RKO (cell line): ENCODE measurements at regions not wholly inside any gene's neighbourhood (a gene's known extent, or its start where the extent isn't known, plus 50 kb on each side); places are given as distances from the start of the nearest gene placed in this dataset.

Experiments used
- DNase-seq: peaks from one replicate; pipeline ENCODE4 v3.0.0-alpha.2; 2016; ENCODE audit warnings: low spot score

GRCh38 chr10:88130912-88131311 is 267.5 kb downstream of the PTEN start:
- DNase-seq = no peak

GRCh38 chr10:88131511-88132139 is 268.2 kb downstream of the PTEN start:
- no peak for DNase-seq

- DNase-seq = no peak
These were observed 273.3 kb downstream of the PTEN start for GRCh38 chr10:88136712-88137111.

- no peak for DNase-seq
These were observed 275.0 kb downstream of the PTEN start for GRCh38 chr10:88138319-88138848.

- no peak for DNase-seq
These were observed 283.8 kb downstream of the PTEN start for GRCh38 chr10:88147000-88147798.

GRCh38 chr10:88149906-88150305 is 286.5 kb downstream of the PTEN start:
- DNase-seq = no peak

GRCh38 chr10:88150339-88150738 is 286.9 kb downstream of the PTEN start:
- DNase-seq = peak; percentile 35

- DNase-seq = peak; percentile 95
These were observed 289.3 kb downstream of the PTEN start for GRCh38 chr10:88152728-88153133.

- no peak for DNase-seq
These were observed 291.3 kb downstream of the PTEN start for GRCh38 chr10:88154596-88155250.

- DNase-seq = no peak
These were observed 292.9 kb downstream of the PTEN start for GRCh38 chr10:88156341-88156740.

- DNase-seq = peak; percentile 86
These were observed 294.6 kb downstream of the PTEN start for GRCh38 chr10:88157981-88158465.

GRCh38 chr10:88158526-88159122 is 295.2 kb downstream of the PTEN start:
- no peak for DNase-seq

- DNase-seq = no peak
These were observed 295.9 kb downstream of the PTEN start for GRCh38 chr10:88159127-88159829.

- DNase-seq = no peak
These were observed 297.6 kb downstream of the PTEN start for GRCh38 chr10:88161070-88161469.

GRCh38 chr10:88161756-88162155 is 298.3 kb downstream of the PTEN start:
- no peak for DNase-seq

GRCh38 chr10:88162852-88163251 is 299.4 kb downstream of the PTEN start:
- DNase-seq = no peak

GRCh38 chr10:88163572-88163971 is 300.1 kb downstream of the PTEN start:
- no peak for DNase-seq

- DNase-seq = no peak
These were observed 301.0 kb downstream of the PTEN start for GRCh38 chr10:88164471-88164870.

- DNase-seq = no peak
These were observed 302.4 kb downstream of the PTEN start for GRCh38 chr10:88165849-88166271.

GRCh38 chr10:88168171-88169036 is 305.0 kb downstream of the PTEN start:
- no peak for DNase-seq

GRCh38 chr10:88169037-88169319 is 305.6 kb downstream of the PTEN start:
- DNase-seq = no peak
